HG02970 (cell line): ENCODE measurements at regions not wholly inside any gene's neighbourhood (a gene's known extent, or its start where the extent isn't known, plus 50 kb on each side); places are given as distances from the start of the nearest gene placed in this dataset.

ENCODE experiments used
- ATAC-seq: cut with Tn5 transposase; IDR thresholded peaks from one replicate; pipeline ENCODE4 v1.9.1; 2021; ENCODE audit warnings: mild to moderate bottlenecking, moderate library complexity, moderate number of reproducible peaks; ENCODE audit not compliant: unreplicated experiment, low FRiP score

DNA sequence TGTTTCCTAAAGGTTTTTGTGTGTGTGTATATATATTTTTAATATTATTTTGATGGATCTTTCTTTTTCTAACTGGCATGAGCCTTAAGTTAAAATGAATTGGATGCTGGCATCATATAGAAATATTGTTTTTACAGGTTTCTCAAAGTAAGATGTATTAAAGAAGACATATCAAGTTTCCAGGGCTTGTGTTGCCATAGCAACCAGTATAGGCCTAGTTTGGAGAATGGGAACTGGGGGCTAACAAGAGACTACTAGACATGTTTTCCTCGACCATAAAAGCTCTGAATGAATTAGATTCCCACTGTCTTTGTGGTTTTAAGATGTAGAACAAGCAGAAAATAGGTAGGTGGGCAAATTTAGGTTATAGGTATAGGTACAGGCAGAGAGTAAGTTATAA is 771.4 kb downstream of the TUSC7 start:
- no peak for ATAC-seq

DNA sequence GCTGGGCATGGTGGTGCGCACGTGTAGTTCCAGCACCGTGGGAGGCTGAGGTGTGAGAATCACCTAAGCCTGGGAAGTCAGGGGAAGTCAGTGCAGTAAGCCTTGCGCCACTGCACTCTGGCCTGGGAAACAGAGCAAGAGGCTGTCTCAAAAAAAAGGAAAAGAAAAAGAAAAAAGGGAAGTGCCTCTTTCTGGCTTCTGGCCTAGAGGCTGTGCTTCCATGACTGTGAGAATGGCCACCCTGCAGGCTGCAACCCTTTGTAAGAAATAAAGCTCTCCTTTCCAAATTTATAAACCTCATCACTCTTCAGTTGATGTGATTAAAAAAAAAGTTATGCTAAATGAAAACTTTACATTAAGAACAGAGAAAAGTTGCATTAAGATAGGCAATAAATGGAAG is 774.3 kb downstream of the TUSC7 start:
- no peak for ATAC-seq

DNA sequence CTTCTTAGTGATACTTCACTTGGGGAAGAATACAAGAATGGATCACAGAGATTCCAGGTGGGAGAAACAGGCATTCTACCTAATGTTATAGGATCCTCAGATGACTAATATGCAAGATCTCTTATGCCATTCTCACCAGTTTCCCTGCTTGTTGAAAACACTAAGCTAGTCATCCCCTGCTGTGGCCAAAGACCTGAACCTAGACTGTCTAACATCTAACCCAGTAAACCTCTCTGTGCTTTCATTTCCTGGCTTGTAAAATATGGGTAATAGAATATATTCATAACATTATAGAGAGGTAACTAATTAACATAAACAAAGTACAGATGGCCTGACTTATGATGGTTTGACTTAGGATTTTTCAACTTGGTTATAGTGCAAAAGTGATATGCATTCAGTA is 776.3 kb downstream of the TUSC7 start:
- no peak for ATAC-seq

DNA sequence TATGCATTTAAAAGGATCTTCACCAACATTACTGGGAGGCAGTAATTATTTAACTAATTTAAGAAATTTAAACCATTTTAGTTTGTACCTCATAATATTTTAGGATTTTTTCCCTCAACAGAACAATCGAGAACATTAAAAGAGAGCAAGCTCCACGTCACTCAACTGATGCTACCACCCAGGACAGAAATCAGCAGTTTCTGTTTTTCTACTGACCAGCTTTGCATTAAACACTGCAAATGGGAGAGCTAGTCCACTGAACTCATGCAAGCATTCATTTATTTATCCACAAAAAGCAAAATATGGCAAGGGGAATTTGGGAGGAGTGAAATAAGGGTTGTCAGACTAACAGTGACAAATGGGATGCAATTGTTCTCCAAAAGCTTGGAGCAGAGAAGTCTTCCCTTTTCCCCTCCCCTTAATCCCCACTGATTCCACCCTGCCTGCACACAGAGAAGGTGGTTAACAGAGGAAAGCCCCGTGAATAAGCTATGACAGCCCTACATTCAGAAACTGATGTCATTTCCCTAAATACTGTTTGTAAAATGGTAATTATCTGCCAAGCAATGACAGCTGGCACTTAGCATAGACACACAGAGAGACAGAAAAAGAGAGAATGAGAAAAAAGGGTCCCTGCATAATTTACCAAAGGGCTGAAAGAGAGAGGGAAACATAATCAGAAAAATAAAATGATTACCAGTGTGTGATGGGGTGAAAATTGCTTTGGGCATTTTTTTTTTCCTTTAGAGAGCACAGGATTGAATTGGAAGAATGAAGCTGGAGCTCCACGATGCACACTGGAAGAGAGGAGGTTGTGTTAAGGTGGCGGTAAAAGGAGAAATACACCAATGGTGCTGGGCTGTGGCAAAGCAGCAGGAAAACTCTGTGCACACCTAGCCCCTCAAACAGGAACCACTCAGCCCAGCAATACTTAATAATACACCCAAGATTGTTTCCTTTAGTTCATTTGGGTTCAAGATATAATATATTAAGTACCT is 777.4 kb downstream of the TUSC7 start:
- peak; percentile 51 for ATAC-seq

DNA sequence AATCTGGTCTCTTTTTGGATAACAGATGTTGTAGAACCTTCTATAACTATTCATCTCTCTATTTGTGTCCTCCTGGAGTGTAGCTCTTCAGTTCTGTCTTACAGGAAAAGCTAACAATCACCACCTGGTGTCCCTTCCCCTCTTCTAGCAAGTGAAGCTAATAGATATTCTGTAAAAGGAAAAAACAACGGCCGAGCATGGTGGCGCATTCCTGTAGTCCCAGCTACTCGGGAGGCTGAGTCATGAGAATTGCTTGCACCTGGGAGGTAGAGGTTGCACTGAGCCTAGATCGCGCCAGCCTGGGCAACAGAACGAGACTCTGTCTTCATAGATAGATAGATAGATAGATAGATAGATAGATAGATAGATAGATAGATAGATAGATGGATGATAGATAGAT is 779.4 kb downstream of the TUSC7 start:
- no peak for ATAC-seq

DNA sequence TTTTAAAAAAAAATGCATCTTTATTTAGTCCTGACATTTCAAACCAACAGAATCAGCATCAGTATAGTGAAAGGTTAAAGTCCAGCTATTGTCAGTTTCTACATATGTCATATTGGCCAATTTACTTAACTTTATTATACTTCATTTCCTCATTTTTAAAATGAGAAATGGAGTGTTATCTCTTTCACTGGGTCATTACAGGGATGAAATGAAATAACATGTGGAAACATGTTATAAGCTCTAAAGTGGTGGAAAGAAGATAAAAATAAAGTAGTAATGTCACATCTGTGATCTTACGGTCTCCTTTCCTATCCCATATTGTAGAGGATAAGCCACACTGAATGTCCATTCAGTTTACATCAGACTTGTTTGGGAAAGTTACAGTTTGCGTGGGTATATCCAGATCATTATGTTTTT is 780.1 kb downstream of the TUSC7 start:
- no peak for ATAC-seq

DNA sequence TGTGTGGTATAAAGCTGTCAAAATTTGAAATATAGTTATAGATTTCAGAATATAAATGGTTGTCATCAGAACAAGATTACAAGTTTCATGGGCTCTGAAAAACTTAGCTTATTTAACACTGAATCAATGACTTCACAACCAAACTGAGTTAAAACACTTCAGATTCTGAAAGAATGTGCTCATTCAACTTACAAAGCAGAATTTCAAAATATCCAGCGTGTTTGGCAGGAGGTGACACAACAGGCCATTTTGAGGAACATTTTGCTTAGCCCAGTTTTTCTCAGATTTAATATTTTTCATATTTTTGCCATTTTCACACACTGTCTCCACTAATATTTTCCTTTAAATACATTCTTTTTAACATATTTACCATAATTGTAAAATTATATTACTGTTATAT is 781.1 kb downstream of the TUSC7 start:
- ATAC-seq = no peak

DNA sequence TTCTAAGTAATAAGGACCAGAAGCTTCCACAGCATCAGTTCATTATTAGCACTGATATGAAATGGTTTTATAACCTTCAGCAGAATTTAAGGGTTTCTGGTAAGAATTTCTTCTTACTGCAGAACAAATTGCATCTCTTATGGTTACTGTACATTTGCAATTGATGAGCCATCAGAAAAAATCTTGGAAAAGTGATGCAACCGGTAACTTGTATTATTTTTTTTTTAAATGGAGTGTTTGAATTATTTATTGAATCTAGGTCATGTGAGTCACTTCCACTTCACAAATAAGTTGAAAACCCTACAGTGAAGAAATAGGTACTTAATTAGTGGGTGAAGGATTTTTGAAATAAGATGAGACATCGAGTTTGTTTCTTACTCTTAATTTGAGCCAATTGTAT is 786.0 kb downstream of the TUSC7 start:
- no peak for ATAC-seq

DNA sequence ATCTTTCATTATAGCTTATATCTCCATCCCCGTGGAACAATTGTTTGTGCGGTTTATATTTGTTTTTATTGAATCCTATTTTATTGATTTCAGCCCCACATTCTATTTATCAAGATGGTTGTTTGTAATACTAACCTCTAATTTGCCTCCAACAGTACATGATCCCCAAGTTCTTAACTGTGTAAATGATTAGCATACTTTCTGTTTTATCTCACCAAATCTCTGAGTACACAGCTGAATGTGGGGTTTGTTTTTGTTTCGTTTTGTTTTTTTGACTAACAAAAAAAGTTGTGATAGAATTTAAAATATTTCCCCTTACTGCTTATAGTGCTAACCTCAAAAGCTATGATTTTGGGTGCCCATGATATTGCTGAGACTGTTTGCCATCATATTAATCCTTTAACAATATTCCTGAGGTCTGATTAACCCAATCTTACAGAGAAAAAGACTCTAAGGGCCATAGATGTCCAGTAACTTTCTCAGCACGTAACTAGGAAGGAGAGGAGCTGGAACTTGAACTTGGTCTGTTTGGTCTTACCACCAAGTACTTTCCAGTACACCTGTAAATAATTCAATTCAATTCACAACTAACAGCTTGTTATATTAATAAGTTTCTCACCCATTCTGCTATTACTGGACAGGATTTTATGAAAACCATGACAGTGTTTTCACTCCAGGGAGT is 789.8 kb downstream of the TUSC7 start:
- ATAC-seq = peak; percentile 60

DNA sequence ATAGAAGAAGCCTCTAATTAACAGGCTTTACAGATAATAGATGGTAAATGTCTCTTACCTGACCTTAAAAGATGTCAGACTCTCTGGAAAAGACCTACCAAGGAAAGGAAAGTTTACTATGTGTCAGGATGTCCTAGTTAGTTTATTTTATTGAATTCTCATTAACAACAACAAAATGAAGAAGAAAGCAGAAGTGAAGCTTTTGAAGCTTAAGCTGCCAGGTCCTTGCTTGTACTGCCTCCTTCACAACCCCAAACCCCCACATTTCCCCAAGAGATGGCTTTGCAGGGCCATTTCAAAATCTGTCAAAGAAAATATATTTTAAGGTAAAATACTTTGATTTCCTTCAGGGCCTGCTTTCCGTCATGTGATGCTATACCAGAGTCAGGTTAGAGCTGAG is 798.4 kb downstream of the TUSC7 start:
- no peak for ATAC-seq

DNA sequence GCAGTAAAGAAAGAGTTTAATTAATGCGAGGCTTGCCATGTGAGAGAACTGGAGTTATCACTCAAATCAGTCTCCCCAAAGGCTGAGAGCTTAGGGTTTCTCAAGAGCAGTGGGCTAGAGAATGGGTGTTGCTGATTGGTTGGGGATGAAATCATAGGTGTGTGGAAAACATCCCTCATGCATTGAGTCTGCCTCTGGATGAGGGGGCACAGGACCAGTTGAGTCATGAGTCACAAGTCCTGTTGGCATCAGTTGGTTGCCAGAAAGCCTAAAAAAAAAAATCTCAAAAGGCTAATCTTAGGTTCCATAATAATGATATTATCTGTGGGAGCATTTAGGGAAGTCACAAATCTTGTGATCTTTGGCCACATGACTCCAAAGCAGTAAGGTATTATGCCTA is 800.3 kb downstream of the TUSC7 start:
- ATAC-seq = no peak

DNA sequence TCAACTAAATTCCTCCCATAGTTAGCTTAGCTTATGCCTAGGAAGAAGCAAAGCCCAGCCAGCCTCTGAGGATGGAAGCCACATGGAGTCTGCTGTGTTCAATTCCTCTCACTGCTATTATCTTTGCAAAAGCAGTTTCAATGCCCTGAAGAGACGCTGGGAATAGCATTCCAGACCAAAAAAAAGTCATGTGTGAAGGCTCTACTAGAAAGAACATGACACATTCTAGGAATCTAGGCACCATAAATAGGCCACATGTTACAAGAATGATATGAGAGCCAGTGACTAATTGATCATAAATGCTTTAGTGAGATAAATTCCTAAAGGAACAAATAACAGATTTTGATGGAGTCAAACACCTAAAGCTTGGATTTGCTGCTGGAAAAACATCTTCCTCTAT is 800.8 kb downstream of the TUSC7 start:
- ATAC-seq = no peak

DNA sequence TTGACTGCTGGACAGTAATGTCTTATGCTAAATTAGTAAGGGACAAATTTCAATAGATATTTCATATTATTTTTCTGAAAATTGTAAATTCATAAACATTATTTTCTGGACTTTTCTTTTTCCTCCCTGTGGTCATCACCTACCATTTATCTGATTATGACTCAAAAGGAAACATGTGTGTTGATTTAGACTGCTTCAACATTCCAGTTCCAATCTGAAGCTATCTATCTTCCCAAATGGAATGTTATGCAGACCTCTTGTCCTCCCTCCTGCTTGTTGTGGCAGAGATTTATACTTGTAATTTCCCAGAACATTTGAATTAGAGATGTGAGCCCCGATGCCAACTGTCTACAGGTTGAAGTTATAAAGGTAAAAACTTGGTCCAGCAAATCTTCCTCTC is 803.4 kb downstream of the TUSC7 start:
- no peak for ATAC-seq

DNA sequence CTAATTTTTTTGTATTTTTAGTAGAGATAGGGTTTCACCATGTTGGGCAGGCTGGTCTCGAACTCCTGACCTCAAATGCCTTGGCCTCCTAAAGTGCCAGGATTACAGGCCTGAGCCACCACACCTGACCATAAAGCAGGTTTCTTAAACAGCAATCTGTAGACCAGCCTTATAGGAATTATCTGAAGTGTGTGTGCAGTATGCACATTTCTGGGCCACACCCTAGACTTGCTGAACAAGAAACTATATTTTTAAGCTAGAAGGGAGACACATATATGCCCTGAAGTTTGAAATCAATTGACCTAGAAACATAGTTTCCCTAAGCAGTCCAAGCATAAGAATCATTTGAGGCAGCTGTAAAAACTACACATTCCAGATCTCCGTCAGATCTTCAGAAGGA is 805.7 kb downstream of the TUSC7 start:
- no peak for ATAC-seq

DNA sequence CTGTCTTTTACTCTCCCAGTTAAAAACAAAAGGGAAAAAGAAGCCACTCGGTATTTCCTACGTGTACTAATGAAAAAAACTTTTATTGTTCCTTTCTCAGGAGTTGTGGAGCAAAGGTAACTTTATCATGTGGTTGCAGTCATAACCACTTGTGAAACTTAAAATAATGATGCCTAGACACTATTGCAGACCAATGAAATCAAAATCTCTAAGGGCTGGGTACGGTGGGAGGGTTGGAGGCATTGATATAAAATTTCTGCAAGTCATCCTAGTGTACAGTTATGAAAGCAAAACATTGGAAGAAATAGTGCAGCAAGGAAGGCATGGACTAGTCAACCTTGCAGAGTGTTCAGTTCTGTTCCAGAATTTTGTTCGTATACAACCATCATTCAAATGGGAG is 808.8 kb downstream of the TUSC7 start:
- ATAC-seq = no peak

DNA sequence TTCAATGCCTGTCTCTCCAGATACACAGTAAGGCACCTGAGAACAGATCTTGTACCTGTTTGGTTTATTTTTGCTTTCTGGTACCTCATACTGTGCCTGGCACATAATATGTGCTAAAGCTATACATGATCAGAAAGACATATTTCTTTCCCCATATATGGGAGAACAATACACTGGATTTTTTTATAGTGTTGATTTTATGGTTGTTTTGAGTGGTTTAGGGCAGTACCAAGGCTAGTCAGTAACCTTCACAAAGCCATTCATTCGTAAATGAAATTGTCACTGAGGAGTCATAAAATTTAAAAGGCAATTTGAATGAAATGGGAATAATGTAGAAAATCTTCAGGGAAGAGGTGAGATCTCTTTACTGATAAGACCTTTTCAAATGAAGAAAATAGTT is 810.2 kb downstream of the TUSC7 start:
- no peak for ATAC-seq

DNA sequence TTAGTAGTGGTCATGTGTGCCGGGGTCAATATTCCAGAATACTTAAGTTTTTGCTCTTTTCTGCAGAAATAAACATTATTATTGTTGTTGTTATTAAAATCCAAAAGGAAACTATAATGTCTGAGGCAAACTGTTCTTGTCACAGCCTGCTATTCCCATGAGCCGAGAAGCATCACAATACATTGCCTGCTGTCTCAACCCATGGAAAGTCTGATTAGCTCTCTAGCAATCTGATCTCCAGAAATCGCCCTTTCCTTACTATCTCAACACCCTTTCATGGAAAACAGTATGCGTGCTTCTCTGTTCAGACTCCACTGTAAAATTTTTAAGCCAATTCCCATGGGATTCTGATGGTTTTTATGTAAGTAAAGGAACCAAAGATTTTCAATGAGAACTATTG is 811.0 kb downstream of the TUSC7 start:
- ATAC-seq = no peak

DNA sequence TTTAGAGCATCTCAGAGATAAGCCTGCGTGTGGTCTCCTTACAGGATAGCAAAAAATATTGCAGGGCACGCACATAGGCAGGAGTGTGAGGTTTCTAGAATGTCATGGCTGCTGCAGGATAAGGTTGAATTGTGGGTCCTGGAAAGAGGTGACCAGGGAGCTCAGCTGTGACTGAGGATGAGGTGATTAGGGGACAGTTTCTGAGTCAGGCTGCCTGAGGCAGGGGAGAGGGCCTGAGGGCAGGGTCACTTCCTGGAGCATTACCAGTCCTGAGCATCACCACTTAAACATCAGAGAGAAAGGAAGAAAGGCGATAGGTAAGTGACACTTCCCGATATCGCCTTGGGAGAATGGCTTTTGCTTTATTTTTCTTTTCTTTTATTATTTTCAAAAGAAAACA is 813.8 kb downstream of the TUSC7 start:
- ATAC-seq = no peak

DNA sequence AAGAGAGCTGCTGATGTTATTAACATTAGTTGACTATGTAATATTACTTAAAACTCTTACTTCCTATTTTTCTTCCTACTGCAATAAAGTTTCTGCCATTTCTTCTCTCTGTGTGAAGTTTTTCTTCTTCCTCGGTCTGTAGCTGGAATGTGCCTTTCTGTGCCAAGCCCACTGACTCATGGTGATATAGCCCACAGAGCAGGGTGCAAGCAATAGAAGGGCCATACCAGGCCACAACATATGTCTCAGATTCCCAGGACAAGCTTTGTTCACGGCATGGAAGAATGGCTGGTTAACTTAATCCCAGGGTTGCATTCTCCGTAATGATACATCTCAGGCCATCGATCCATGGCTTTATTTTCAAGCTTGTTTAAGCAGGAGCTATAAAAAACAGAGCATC is 815.3 kb downstream of the TUSC7 start:
- no peak for ATAC-seq

DNA sequence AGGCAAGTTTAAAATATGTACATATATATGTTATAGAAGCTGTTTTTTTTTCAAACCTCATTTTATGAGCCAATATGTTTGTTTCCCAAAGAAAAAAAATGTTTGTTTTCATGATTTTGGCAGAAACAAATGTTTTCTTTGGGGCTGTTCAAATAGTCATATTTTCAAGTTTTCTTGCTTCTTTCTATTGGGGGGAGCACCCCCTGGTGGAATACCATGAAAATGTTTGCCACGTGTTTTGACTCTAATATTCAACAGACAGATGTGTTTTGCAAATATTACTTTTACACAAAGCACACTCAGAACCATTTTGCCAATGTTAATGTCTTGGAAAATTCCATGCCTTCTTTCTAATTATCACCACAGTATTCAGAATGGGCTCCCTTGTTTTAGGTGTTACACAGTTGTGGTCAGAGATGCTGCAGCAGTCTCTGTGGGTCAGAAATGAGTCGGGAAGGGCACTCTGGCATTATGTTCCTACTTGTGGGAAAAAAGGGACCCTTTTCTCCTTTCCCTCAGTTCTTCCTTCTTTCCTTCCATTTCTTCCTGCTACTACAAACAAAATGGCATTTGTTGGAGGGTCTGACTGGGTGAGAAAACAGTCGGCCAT is 817.0 kb downstream of the TUSC7 start:
- ATAC-seq = no peak

DNA sequence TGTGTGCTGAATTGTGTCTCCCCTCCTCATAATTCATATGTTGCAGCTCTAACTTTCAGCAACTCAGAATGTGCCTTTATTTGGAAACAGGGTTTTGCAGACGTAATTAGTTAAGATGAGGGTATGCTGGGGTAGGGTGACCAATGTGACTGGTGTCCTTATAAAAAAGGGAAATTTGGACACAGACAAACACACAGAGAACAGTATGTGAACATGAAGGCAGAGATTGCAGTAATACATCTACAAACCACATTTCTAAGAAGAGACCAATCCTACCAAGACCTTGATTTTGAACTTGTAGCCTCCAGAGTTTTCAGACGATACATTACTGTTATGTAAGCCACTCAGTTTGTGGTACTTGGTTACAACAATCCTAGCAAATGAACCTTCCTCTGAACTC is 817.8 kb downstream of the TUSC7 start:
- no peak for ATAC-seq
